ENCODE measurements at regions not wholly inside any gene's neighbourhood (a gene's known extent, or its start where the extent isn't known, plus 50 kb on each side); places are given as distances from the start of the nearest gene placed in this dataset.

- no peaks in the 10 kb centered on the region for H3K79me2 ChIP-seq (ENCODE audit: insufficient read depth, low read length)
- TF ChIP-seq CTCF (IDR thresholded peaks at IDR 0.05; ENCODE audit: extremely low read depth, low read depth, low read length) = no peak
- DNase-seq (ENCODE audit: insufficient read length, low spot score, missing footprints) = no peak
- H3K9me3 ChIP-seq (ENCODE audit: low read depth, low read length) = no peaks in the 10 kb centered on the region
- H3K4me3 ChIP-seq (ENCODE audit: insufficient read depth, low read length) = no peak overlapping the region
- H4K20me1 ChIP-seq (ENCODE audit: insufficient read depth, low read length) = no peaks in the 10 kb centered on the region
- no peak overlapping the region for H3K27ac ChIP-seq (ENCODE audit: low read depth, low read length)
- H3K36me3 ChIP-seq (ENCODE audit: insufficient read depth, low read length) = no peaks in the 10 kb centered on the region
- no peaks in the 10 kb centered on the region for H3K4me1 ChIP-seq (ENCODE audit: insufficient read depth, low read length)
- no peaks in the 10 kb centered on the region for H3K27me3 ChIP-seq (ENCODE audit: insufficient read depth, low read length)
- no peak overlapping the region for H3K4me2 ChIP-seq (ENCODE audit: insufficient read depth, low read length)
- no peak overlapping the region for H2AFZ ChIP-seq (ENCODE audit: low read length)
Observed at GRCh38 chr13:54599413-54599812, 1570.8 kb downstream of the OLFM4 start.

- no peaks in the 10 kb centered on the region for H3K4me1 ChIP-seq (ENCODE audit: insufficient read depth, low read length)
- no peaks in the 10 kb centered on the region for H3K27me3 ChIP-seq (ENCODE audit: insufficient read depth, low read length)
- no peaks in the 10 kb centered on the region for H4K20me1 ChIP-seq (ENCODE audit: insufficient read depth, low read length)
- H3K36me3 ChIP-seq (ENCODE audit: insufficient read depth, low read length) = no peaks in the 10 kb centered on the region
- H3K4me3 ChIP-seq (ENCODE audit: insufficient read depth, low read length) = no peak overlapping the region
- H3K4me2 ChIP-seq (ENCODE audit: insufficient read depth, low read length) = no peak overlapping the region
- no peak for DNase-seq (ENCODE audit: insufficient read length, low spot score, missing footprints)
- peaks cover 3% of the 10 kb centered on the region for H3K9me3 ChIP-seq (ENCODE audit: low read depth, low read length)
- H2AFZ ChIP-seq (ENCODE audit: low read length) = no peak overlapping the region
- H3K27ac ChIP-seq (ENCODE audit: low read depth, low read length) = no peak overlapping the region
- no peak for TF ChIP-seq CTCF (IDR thresholded peaks at IDR 0.05; ENCODE audit: extremely low read depth, low read depth, low read length)
- no peaks in the 10 kb centered on the region for H3K79me2 ChIP-seq (ENCODE audit: insufficient read depth, low read length)
Observed at GRCh38 chr13:54606944-54607343, 1578.3 kb downstream of the OLFM4 start.

GRCh38 chr13:54607421-54607820 is 1578.8 kb downstream of the OLFM4 start:
- no peak overlapping the region for H3K4me2 ChIP-seq (ENCODE audit: insufficient read depth, low read length)

GRCh38 chr13:54611390-54611789 is 1582.8 kb downstream of the OLFM4 start:
- no peaks in the 10 kb centered on the region for H3K4me1 ChIP-seq (ENCODE audit: insufficient read depth, low read length)
- no peaks in the 10 kb centered on the region for H4K20me1 ChIP-seq (ENCODE audit: insufficient read depth, low read length)
- H3K36me3 ChIP-seq (ENCODE audit: insufficient read depth, low read length) = no peaks in the 10 kb centered on the region
- no peak for DNase-seq (ENCODE audit: insufficient read length, low spot score, missing footprints)
- no peaks in the 10 kb centered on the region for H3K79me2 ChIP-seq (ENCODE audit: insufficient read depth, low read length)
- H3K27me3 ChIP-seq (ENCODE audit: insufficient read depth, low read length) = no peaks in the 10 kb centered on the region
- peaks cover 3% of the 10 kb centered on the region for H3K9me3 ChIP-seq (ENCODE audit: low read depth, low read length)
- H3K4me2 ChIP-seq (ENCODE audit: insufficient read depth, low read length) = no peak overlapping the region
- H3K27ac ChIP-seq (ENCODE audit: low read depth, low read length) = no peak overlapping the region
- no peak overlapping the region for H3K4me3 ChIP-seq (ENCODE audit: insufficient read depth, low read length)
- H2AFZ ChIP-seq (ENCODE audit: low read length) = no peak overlapping the region
- no peak for TF ChIP-seq CTCF (IDR thresholded peaks at IDR 0.05; ENCODE audit: extremely low read depth, low read depth, low read length)

More at GRCh38 chr13:54607421-54607820, 1578.8 kb downstream of the OLFM4 start:
- Histone ChIP-seq H3K27me3 (ENCODE audit: insufficient read depth, low read length) (no peaks in the 10 kb centered on the region), H3K27ac (ENCODE audit: low read depth, low read length) (no peak overlapping the region), H3K9me3 (ENCODE audit: low read depth, low read length) (peaks cover 3% of the 10 kb centered on the region), H4K20me1 (ENCODE audit: insufficient read depth, low read length) (no peaks in the 10 kb centered on the region), H2AFZ (ENCODE audit: low read length) (no peak overlapping the region), H3K4me1 (ENCODE audit: insufficient read depth, low read length) (no peaks in the 10 kb centered on the region), H3K36me3 (ENCODE audit: insufficient read depth, low read length) (no peaks in the 10 kb centered on the region), H3K79me2 (ENCODE audit: insufficient read depth, low read length) (no peaks in the 10 kb centered on the region), H3K4me3 (ENCODE audit: insufficient read depth, low read length) (no peak overlapping the region)
- no peak for DNase-seq (ENCODE audit: insufficient read length, low spot score, missing footprints)
- no peak for TF ChIP-seq CTCF (IDR thresholded peaks at IDR 0.05; ENCODE audit: extremely low read depth, low read depth, low read length)

Data from osteoblast (primary cell).